H1 (cell line): ENCODE measurements at regions not wholly inside any gene's neighbourhood (a gene's known extent, or its start where the extent isn't known, plus 50 kb on each side); places are given as distances from the start of the nearest gene placed in this dataset.

Source experiments
- CTCF ChIA-PET: fragments of 300-600 bp; sonication (Branson Sonifier 250); formaldehyde crosslinking; loops from one replicate; lab custom pipeline; 2021; ENCODE audit not compliant: partially characterized antibody; lab: Charles Lee
- POLR2A ChIA-PET: fragments of 300-600 bp; sonication (Branson Sonifier 250); formaldehyde crosslinking; loops from one replicate; lab custom pipeline; 2021; ENCODE audit warnings: inconsistent platforms; ENCODE audit not compliant: partially characterized antibody; lab: Charles Lee
- DNase-seq, 2 experiments: peaks; one replicate each; pipeline versions ENCODE4 v3.0.0 to v3.0.0-alpha.2; 2010 to 2022; ENCODE audit warnings: low spot score in 2 of 2, low read depth in 1 of 2, mixed read lengths in 1 of 2
- FAIRE-seq: peaks from 2 replicates; lab custom pipeline; 2011; peaks lifted over from hg19 to GRCh38; lab: Jason Lieb, UNC
- H2AFZ ChIP-seq: 2 replicates; pipeline ENCODE4 v1.8.1; 2012; ENCODE audit warnings: low read length, inconsistent platforms
- H2AK5ac ChIP-seq: 2 replicates; pipeline ENCODE4 v1.6.1; 2013; ENCODE audit warnings: low read depth, low read length
- H2BK120ac ChIP-seq: replicated peaks from 2 replicates; pipeline ENCODE3; 2013; ENCODE audit warnings: low read depth, low read length, inconsistent platforms
- H2BK12ac ChIP-seq: 2 replicates; pipeline ENCODE4 v1.6.1; 2013; ENCODE audit warnings: low read depth, low read length
- H2BK15ac ChIP-seq: 2 replicates; pipeline ENCODE4 v1.6.1; 2013; ENCODE audit warnings: low read length
- H2BK20ac ChIP-seq: 2 replicates; pipeline ENCODE4 v1.6.1; 2013; ENCODE audit warnings: low read length
- H2BK5ac ChIP-seq: 2 replicates; pipeline ENCODE4 v1.6.1; 2013; ENCODE audit warnings: low read depth, low read length
- H3K14ac ChIP-seq: 2 replicates; pipeline ENCODE4 v1.6.1; 2013; ENCODE audit warnings: inconsistent platforms; ENCODE audit not compliant: insufficient read length
- H3K18ac ChIP-seq: 2 replicates; pipeline ENCODE4 v1.6.1; 2013; ENCODE audit warnings: low read length; ENCODE audit errors: extremely low read depth
- H3K23ac ChIP-seq: 2 replicates; pipeline ENCODE4 v1.6.1; 2013; ENCODE audit warnings: inconsistent platforms; ENCODE audit not compliant: insufficient read length
- H3K23me2 ChIP-seq: 2 replicates; pipeline ENCODE4 v1.6.1; 2013; ENCODE audit warnings: low read depth, low read length
- H3K27ac ChIP-seq: 2 replicates; pipeline ENCODE4 v1.6.1; 2011; ENCODE audit warnings: low read depth, low read length, inconsistent platforms
- H3K27me3 ChIP-seq, 4 experiments: replicated peaks in 1 of 4; 1 replicate in 1 of 4; 2 replicates in 3 of 4; pipeline versions ENCODE4 v1.6.1 to v1.8.1; 2011 to 2013; ENCODE audit warnings: low read length in 3 of 4, mild to moderate bottlenecking in 3 of 4, inconsistent platforms in 2 of 4, mixed read lengths in 2 of 4, moderate library complexity in 1 of 4; ENCODE audit not compliant: control insufficient read depth in 3 of 4, insufficient read depth in 3 of 4; ENCODE audit errors: extremely low read depth in 1 of 4
- H3K36me3 ChIP-seq, 4 experiments: 2 replicates each; pipeline versions ENCODE4 v1.6.1 to v1.8.1; 2011 to 2013; ENCODE audit warnings: mild to moderate bottlenecking in 4 of 4, low read length in 3 of 4, moderate library complexity in 2 of 4, control low read depth in 1 of 4, inconsistent platforms in 1 of 4; ENCODE audit not compliant: insufficient read depth in 4 of 4, control insufficient read depth in 2 of 4
- H3K4ac ChIP-seq: replicated peaks from 2 replicates; pipeline ENCODE3; 2013; ENCODE audit warnings: low read length, low read depth, mixed read lengths, inconsistent platforms; ENCODE audit not compliant: insufficient read length
- H3K4me1 ChIP-seq, 4 experiments: replicated peaks in 1 of 4; 1 replicate in 1 of 4; 2 replicates in 3 of 4; pipeline versions ENCODE4 v1.6.1 to v1.8.1; 2011 to 2013; ENCODE audit warnings: low read length in 3 of 4, inconsistent platforms in 2 of 4, mixed read lengths in 1 of 4; ENCODE audit not compliant: insufficient read depth in 4 of 4, control insufficient read depth in 3 of 4
- H3K4me2 ChIP-seq, 2 experiments: 2 replicates each; pipeline versions ENCODE4 v1.6.1 to v1.8.1; 2011 to 2013; ENCODE audit warnings: low read depth in 2 of 2, low read length in 2 of 2, control low read depth in 1 of 2, inconsistent platforms in 1 of 2, mild to moderate bottlenecking in 1 of 2; ENCODE audit not compliant: insufficient read depth in 1 of 2
- H3K4me3 ChIP-seq, 4 experiments: fragments of 200-600, 300-600 bp in 1 of 4; sonication (generic), shearing (Covaris generic), sonication (Bioruptor Twin) in 1 of 4; 2 replicates each; pipeline versions ENCODE4 v1.5.1 to v1.8.1; 2011 to 2016; ENCODE audit warnings: low read length in 4 of 4, low read depth in 3 of 4, control low read depth in 2 of 4, inconsistent platforms in 2 of 4, mild to moderate bottlenecking in 2 of 4, mixed read lengths in 1 of 4, moderate library complexity in 1 of 4; ENCODE audit not compliant: insufficient read depth in 2 of 4; ENCODE audit errors: extremely low read depth in 1 of 4
- H3K56ac ChIP-seq: replicated peaks from 2 replicates; pipeline ENCODE3; 2013; ENCODE audit warnings: low read depth, mild to moderate bottlenecking, mixed read lengths, low read length, inconsistent platforms; ENCODE audit not compliant: insufficient read length
- H3K79me1 ChIP-seq: 2 replicates; pipeline ENCODE4 v1.6.1; 2013; ENCODE audit warnings: low read depth, low read length, control low read depth
- H3K79me2 ChIP-seq, 2 experiments: 2 replicates each; pipeline versions ENCODE4 v1.6.1 to v1.8.1; 2012 to 2013; ENCODE audit warnings: low read length in 2 of 2, mild to moderate bottlenecking in 2 of 2, inconsistent platforms in 1 of 2; ENCODE audit not compliant: insufficient read depth in 2 of 2, control insufficient read depth in 1 of 2
- H3K9ac ChIP-seq, 4 experiments: replicated peaks in 1 of 4; 1 replicate in 1 of 4; 2 replicates in 3 of 4; pipeline versions ENCODE4 v1.6.1 to v1.8.1; 2011 to 2013; ENCODE audit warnings: low read depth in 3 of 4, low read length in 3 of 4, control low read depth in 2 of 4, mild to moderate bottlenecking in 2 of 4, moderate library complexity in 2 of 4, inconsistent platforms in 1 of 4; ENCODE audit errors: extremely low read depth in 1 of 4
- H3K9me3 ChIP-seq, 2 experiments: 2 replicates each; pipeline versions ENCODE4 v1.6.1 to v1.8.1; 2012 to 2013; ENCODE audit warnings: mild to moderate bottlenecking in 2 of 2, moderate library complexity in 2 of 2, control low read depth in 1 of 2, inconsistent platforms in 1 of 2, low read depth in 1 of 2, low read length in 1 of 2, mixed read lengths in 1 of 2; ENCODE audit not compliant: insufficient read depth in 2 of 2
- H4K20me1 ChIP-seq, 2 experiments: replicated peaks in 1 of 2; 2 replicates each; pipeline versions ENCODE3 to v1.8.1; 2011 to 2013; ENCODE audit warnings: inconsistent platforms in 2 of 2, low read length in 2 of 2, mild to moderate bottlenecking in 1 of 2; ENCODE audit not compliant: insufficient read depth in 2 of 2, control insufficient read depth in 1 of 2
- H4K5ac ChIP-seq: 2 replicates; pipeline ENCODE4 v1.6.1; 2013; ENCODE audit warnings: low read length, low read depth, mixed read lengths, inconsistent platforms; ENCODE audit not compliant: insufficient read length
- H4K8ac ChIP-seq: 2 replicates; pipeline ENCODE4 v1.8.0; 2013; ENCODE audit warnings: mild to moderate bottlenecking, moderate library complexity, low read length, inconsistent platforms; ENCODE audit not compliant: insufficient read depth; ENCODE audit errors: extremely low read depth
- H4K91ac ChIP-seq: replicated peaks from 2 replicates; pipeline ENCODE3; 2013; ENCODE audit warnings: low read length, mixed read lengths, inconsistent platforms; ENCODE audit not compliant: insufficient read length
- CTBP2 ChIP-seq: IDR thresholded peaks from 2 replicates; pipeline ENCODE4 v1.7.0; 2011; ENCODE audit warnings: borderline replicate concordance, mild to moderate bottlenecking, moderate library complexity, mixed read lengths, low read length; ENCODE audit not compliant: insufficient read depth, insufficient read length
- FOSL1 ChIP-seq: IDR thresholded peaks from 2 replicates; pipeline ENCODE4 v1.6.1; 2011; ENCODE audit warnings: mild to moderate bottlenecking, low read depth, low read length, moderate library complexity; ENCODE audit not compliant: insufficient read depth
- GABPA ChIP-seq: IDR thresholded peaks from 2 replicates; pipeline ENCODE4 v1.6.1; 2011; ENCODE audit warnings: mild to moderate bottlenecking, low read length, moderate library complexity, borderline replicate concordance; ENCODE audit not compliant: insufficient read depth
- HDAC2 ChIP-seq, 2 experiments: fragments of 300-600 bp in 1 of 2; sonication (generic) in 1 of 2; IDR thresholded peaks; 2 replicates each; pipeline ENCODE4 v1.6.1; 2011 to 2012; ENCODE audit warnings: low read depth in 2 of 2, low read length in 2 of 2, mild to moderate bottlenecking in 2 of 2, moderate library complexity in 2 of 2, borderline replicate concordance in 1 of 2, inconsistent platforms in 1 of 2
- PHF8 ChIP-seq: fragments of 200-600 bp; sonication (generic); conservative IDR thresholded peaks from 2 replicates; pipeline ENCODE4 v1.7.1; 2012; ENCODE audit warnings: low read depth, mild to moderate bottlenecking, inconsistent platforms, low read length, moderate library complexity
- POU5F1 ChIP-seq: IDR thresholded peaks from 2 replicates; pipeline ENCODE4 v1.6.1; 2011; ENCODE audit warnings: low read depth, mild to moderate bottlenecking, low read length, moderate library complexity
- SP4 ChIP-seq: IDR thresholded peaks from 2 replicates; pipeline ENCODE4 v1.6.1; 2012; ENCODE audit warnings: low read length, inconsistent platforms
- TBP ChIP-seq: IDR thresholded peaks from 2 replicates; pipeline ENCODE4 v1.6.1; 2011; ENCODE audit warnings: low read depth, low read length, improper control_type of control experiment
- TCF12 ChIP-seq: IDR thresholded peaks from 2 replicates; pipeline ENCODE4 v1.6.1; 2011; ENCODE audit warnings: low read depth, mild to moderate bottlenecking, low read length
- ZNF274 ChIP-seq: IDR thresholded peaks from 2 replicates; pipeline ENCODE4 v1.7.0; 2012; ENCODE audit warnings: low read length, borderline replicate concordance; ENCODE audit errors: extremely low read depth
- TF ChIP-seq, protein P1 (sequence below): IDR thresholded peaks from 2 replicates; pipeline ENCODE4 v1.6.1; 2012; ENCODE audit warnings: inconsistent platforms
- TF ChIP-seq, protein P2 (sequence below): IDR thresholded peaks from 2 replicates; pipeline ENCODE4 v1.6.1; 2012; ENCODE audit warnings: low read length, inconsistent platforms
- TF ChIP-seq, protein P3 (sequence below): IDR thresholded peaks from 2 replicates; pipeline ENCODE4 v1.6.1; 2012; ENCODE audit warnings: inconsistent platforms

DNA sequence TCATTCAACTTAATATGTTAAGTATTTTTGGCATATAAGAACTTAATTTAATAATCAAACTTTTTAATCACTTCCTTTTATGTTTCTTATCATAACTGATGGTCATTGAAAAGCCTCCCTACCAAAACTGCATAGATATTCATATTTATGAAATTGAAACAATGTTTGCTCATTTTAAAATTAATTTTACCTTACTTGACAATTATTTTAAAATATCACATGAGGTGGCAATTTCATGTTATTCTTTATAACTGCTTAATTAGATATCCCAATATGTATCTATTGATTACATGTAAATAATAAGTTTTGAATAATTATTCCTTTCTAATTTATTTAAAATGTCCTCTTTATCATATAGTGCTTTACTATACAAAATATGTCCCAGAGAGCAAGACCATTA is 266.1 kb upstream of the NRIP1 start:
- Histone ChIP-seq H4K20me1 (no peaks in the 10 kb centered on the region), H3K23ac (no peak overlapping the region), H3K14ac (no peak overlapping the region), H3K79me1 (no peaks in the 10 kb centered on the region), H3K27me3 (no peaks in the 10 kb centered on the region), H2BK12ac (no peak overlapping the region), H3K4me2 (no peak overlapping the region), H2BK5ac (no peak overlapping the region), H3K4ac (no peak overlapping the region), H3K9ac (no peak overlapping the region), H3K27ac (no peak overlapping the region), H3K4me1 (no peaks in the 10 kb centered on the region), H2BK120ac (no peak overlapping the region), H3K18ac (no peak overlapping the region), H3K23me2 (no peaks in the 10 kb centered on the region), H2AK5ac (no peak overlapping the region), H2BK15ac (no peak overlapping the region), H4K5ac (no peak overlapping the region), H3K56ac (no peak overlapping the region), H4K91ac (no peak overlapping the region), H3K79me2 (no peaks in the 10 kb centered on the region), H3K4me3 (no peak overlapping the region), H3K9me3 (no peaks in the 10 kb centered on the region), H2AFZ (no peak overlapping the region), H3K36me3 (no peaks in the 10 kb centered on the region), H2BK20ac (no peak overlapping the region), H4K8ac (no peak overlapping the region)
- POLR2A ChIA-PET = no interaction called here
- CTCF ChIA-PET = no interaction called here
- DNase-seq (no peak), FAIRE-seq (no peak)
- TF ChIP-seq, protein P1, sequence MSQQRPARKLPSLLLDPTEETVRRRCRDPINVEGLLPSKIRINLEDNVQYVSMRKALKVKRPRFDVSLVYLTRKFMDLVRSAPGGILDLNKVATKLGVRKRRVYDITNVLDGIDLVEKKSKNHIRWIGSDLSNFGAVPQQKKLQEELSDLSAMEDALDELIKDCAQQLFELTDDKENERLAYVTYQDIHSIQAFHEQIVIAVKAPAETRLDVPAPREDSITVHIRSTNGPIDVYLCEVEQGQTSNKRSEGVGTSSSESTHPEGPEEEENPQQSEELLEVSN = no peak
- TF ChIP-seq PHF8 (no peak), TBP (no peak), HDAC2 (IDR thresholded peaks at IDR 0.05; ENCODE audit: borderline replicate concordance in 1 of 2, low read depth in 2 of 2, low read length in 2 of 2) (no peak), SP4 (no peak), TCF12 (no peak), ZNF274 (no peak), FOSL1 (no peak), CTBP2 (no peak), GABPA (no peak), POU5F1 (no peak)
- TF ChIP-seq, protein P2, sequence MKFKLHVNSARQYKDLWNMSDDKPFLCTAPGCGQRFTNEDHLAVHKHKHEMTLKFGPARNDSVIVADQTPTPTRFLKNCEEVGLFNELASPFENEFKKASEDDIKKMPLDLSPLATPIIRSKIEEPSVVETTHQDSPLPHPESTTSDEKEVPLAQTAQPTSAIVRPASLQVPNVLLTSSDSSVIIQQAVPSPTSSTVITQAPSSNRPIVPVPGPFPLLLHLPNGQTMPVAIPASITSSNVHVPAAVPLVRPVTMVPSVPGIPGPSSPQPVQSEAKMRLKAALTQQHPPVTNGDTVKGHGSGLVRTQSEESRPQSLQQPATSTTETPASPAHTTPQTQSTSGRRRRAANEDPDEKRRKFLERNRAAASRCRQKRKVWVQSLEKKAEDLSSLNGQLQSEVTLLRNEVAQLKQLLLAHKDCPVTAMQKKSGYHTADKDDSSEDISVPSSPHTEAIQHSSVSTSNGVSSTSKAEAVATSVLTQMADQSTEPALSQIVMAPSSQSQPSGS = no peak
- TF ChIP-seq, protein P3, sequence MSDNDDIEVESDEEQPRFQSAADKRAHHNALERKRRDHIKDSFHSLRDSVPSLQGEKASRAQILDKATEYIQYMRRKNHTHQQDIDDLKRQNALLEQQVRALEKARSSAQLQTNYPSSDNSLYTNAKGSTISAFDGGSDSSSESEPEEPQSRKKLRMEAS = no peak
